Neural cell (in vitro differentiated cells): ENCODE measurements at regions not wholly inside any gene's neighbourhood (a gene's known extent, or its start where the extent isn't known, plus 50 kb on each side); places are given as distances from the start of the nearest gene placed in this dataset.

ENCODE experiments used
- H2AFZ ChIP-seq: fragments of 200-600, 300-800 bp; sonication (generic), shearing (Covaris generic); 2 replicates; pipeline ENCODE4 v1.6.0; 2014; ENCODE audit warnings: low read depth, mild to moderate bottlenecking, antibody characterized with exemption, low read length, moderate library complexity
- H3F3A ChIP-seq: fragments of 200-600 bp; shearing (Covaris generic); 2 replicates; pipeline ENCODE4 v1.6.1; 2016; ENCODE audit warnings: mild to moderate bottlenecking, moderate library complexity, mixed read lengths, antibody characterized with exemption, low read length; ENCODE audit not compliant: insufficient read depth, poor library complexity, severe bottlenecking
- H3K27ac ChIP-seq: fragments of 200-600, 300-800 bp; sonication (generic), shearing (Covaris generic); 2 replicates; pipeline ENCODE4 v1.5.1; 2014; ENCODE audit warnings: mild to moderate bottlenecking, low read length, moderate library complexity
- H3K27me3 ChIP-seq: fragments of 300-800, 200-600 bp; sonication (generic), shearing (Covaris generic); 2 replicates; pipeline ENCODE4 v1.6.0; 2014; ENCODE audit warnings: mild to moderate bottlenecking, low read depth, low read length, moderate library complexity; ENCODE audit not compliant: insufficient read depth
- H3K36me3 ChIP-seq: fragments of 300-800, 200-600 bp; sonication (generic), shearing (Covaris generic); 2 replicates; pipeline ENCODE4 v1.5.1; 2014; ENCODE audit warnings: mild to moderate bottlenecking, antibody characterized with exemption, low read length, moderate library complexity; ENCODE audit not compliant: insufficient read depth
- H3K4me2 ChIP-seq: fragments of 300-800, 200-600 bp; sonication (generic), shearing (Covaris generic); 2 replicates; pipeline ENCODE4 v1.6.0; 2014; ENCODE audit warnings: mild to moderate bottlenecking, low read length
- H3K4me3 ChIP-seq: fragments of 300-800, 200-600 bp; sonication (generic), shearing (Covaris generic); 2 replicates; pipeline ENCODE4 v1.5.1; 2014; ENCODE audit warnings: mild to moderate bottlenecking, low read length, moderate library complexity
- H3K79me2 ChIP-seq: fragments of 200-600 bp; shearing (Covaris generic); replicated peaks from 2 replicates; pipeline ENCODE4 v1.6.0; 2014; ENCODE audit warnings: mild to moderate bottlenecking, low read length, moderate library complexity; ENCODE audit not compliant: insufficient read depth
- H3K9ac ChIP-seq: fragments of 300-800, 200-600 bp; sonication (generic), shearing (Covaris generic); 2 replicates; pipeline ENCODE4 v1.6.1; 2016; ENCODE audit warnings: mild to moderate bottlenecking, low read length, mixed read lengths
- H3K9me2 ChIP-seq: fragments of 200-600 bp; shearing (Covaris generic); 2 replicates; pipeline ENCODE4 v1.6.1; 2016; ENCODE audit warnings: mild to moderate bottlenecking, low read length, mixed read lengths; ENCODE audit not compliant: insufficient read depth
- H3K9me3 ChIP-seq: fragments of 200-600, 300-800 bp; sonication (generic), shearing (Covaris generic); 2 replicates; pipeline ENCODE4 v1.6.1; 2016; ENCODE audit warnings: mild to moderate bottlenecking, mixed run types, low read length, moderate library complexity, mixed read lengths
- H4K20me1 ChIP-seq: fragments of 200-600 bp; shearing (Covaris generic); 2 replicates; pipeline ENCODE4 v1.6.1; 2016; ENCODE audit warnings: mild to moderate bottlenecking, mixed run types; ENCODE audit not compliant: insufficient read depth
- EP300 ChIP-seq: fragments of 450-650 bp; conservative IDR thresholded peaks from 2 replicates; pipeline ENCODE4 v1.6.1; 2014; ENCODE audit warnings: antibody characterized with exemption, mild to moderate bottlenecking, moderate library complexity; ENCODE audit not compliant: poor library complexity, severe bottlenecking
- EZH2 ChIP-seq: fragments of 200-600, 300-800 bp; shearing (Covaris generic), sonication (generic); IDR thresholded peaks from 2 replicates; pipeline ENCODE4 v1.6.1; 2014; ENCODE audit warnings: antibody characterized with exemption, low read length, borderline replicate concordance, mild to moderate bottlenecking; ENCODE audit not compliant: insufficient read depth, poor library complexity, severe bottlenecking
- MXI1 ChIP-seq: fragments of 450-650 bp; conservative IDR thresholded peaks from 2 replicates; pipeline ENCODE4 v1.6.1; 2014; ENCODE audit warnings: antibody characterized with exemption, mild to moderate bottlenecking; ENCODE audit not compliant: poor library complexity, severe bottlenecking
- POLR2AphosphoS5 ChIP-seq: IDR thresholded peaks from 2 replicates; pipeline ENCODE4 v1.6.1; 2012
- RAD21 ChIP-seq: fragments of 450-650 bp; conservative IDR thresholded peaks from 2 replicates; pipeline ENCODE4 v1.6.1; 2014; ENCODE audit warnings: antibody characterized with exemption, mild to moderate bottlenecking, moderate library complexity
- SMC3 ChIP-seq: fragments of 450-650 bp; conservative IDR thresholded peaks from 2 replicates; pipeline ENCODE4 v1.6.1; 2014; ENCODE audit warnings: antibody characterized with exemption, mild to moderate bottlenecking, moderate library complexity; ENCODE audit not compliant: poor library complexity
- TAF1 ChIP-seq: IDR thresholded peaks from 2 replicates; pipeline ENCODE4 v1.6.1; 2012; ENCODE audit warnings: low read depth
- TF ChIP-seq, protein P1 (sequence below): IDR thresholded peaks from 2 replicates; pipeline ENCODE4 v1.6.1; 2012; ENCODE audit warnings: borderline replicate concordance
- TF ChIP-seq, protein P2 (sequence below): fragments of 450-650 bp; IDR thresholded peaks from 2 replicates; pipeline ENCODE4 v1.5.1; 2014; ENCODE audit warnings: antibody characterized with exemption, mild to moderate bottlenecking, moderate library complexity; ENCODE audit not compliant: poor library complexity, severe bottlenecking

DNA sequence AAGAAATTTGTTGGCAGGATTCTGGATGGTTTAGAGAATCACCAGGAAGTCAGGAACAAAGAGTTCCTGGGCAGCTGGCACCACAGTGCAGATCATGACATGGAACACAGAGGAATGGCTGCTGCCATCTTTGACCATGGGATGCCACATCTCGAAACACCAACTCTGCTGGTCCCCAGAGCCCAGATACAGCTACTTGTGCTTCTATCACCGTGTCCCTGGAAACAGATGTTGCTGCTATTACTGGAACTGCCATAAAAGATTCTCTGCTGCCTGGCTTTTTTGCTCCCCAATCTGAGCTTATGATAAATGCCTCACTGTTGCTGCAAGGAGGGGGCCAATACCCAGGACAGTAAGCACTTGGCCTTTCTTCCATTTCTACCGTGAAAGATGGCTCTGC is 185.2 kb downstream of the CSNK2A3 start:
- no peaks in the 10 kb centered on the region for H3K9me3 ChIP-seq
- H3K9ac ChIP-seq: no peak overlapping the region
- no peaks in the 10 kb centered on the region for H3K79me2 ChIP-seq
- no peaks in the 10 kb centered on the region for H3K27me3 ChIP-seq
- no peak overlapping the region for H3K4me3 ChIP-seq
- no peaks in the 10 kb centered on the region for H3K36me3 ChIP-seq
- H2AFZ ChIP-seq: no peak overlapping the region
- no peaks in the 10 kb centered on the region for H4K20me1 ChIP-seq
- no peak overlapping the region for H3K4me2 ChIP-seq
- H3K27ac ChIP-seq: no peak overlapping the region
- no peaks in the 10 kb centered on the region for H3K9me2 ChIP-seq
- H3F3A ChIP-seq: no peaks in the 10 kb centered on the region
- TF ChIP-seq POLR2AphosphoS5 (no peak), SMC3 (no peak), EZH2 (no peak), TAF1 (no peak), EP300 (no peak)
- TF ChIP-seq, protein P1, sequence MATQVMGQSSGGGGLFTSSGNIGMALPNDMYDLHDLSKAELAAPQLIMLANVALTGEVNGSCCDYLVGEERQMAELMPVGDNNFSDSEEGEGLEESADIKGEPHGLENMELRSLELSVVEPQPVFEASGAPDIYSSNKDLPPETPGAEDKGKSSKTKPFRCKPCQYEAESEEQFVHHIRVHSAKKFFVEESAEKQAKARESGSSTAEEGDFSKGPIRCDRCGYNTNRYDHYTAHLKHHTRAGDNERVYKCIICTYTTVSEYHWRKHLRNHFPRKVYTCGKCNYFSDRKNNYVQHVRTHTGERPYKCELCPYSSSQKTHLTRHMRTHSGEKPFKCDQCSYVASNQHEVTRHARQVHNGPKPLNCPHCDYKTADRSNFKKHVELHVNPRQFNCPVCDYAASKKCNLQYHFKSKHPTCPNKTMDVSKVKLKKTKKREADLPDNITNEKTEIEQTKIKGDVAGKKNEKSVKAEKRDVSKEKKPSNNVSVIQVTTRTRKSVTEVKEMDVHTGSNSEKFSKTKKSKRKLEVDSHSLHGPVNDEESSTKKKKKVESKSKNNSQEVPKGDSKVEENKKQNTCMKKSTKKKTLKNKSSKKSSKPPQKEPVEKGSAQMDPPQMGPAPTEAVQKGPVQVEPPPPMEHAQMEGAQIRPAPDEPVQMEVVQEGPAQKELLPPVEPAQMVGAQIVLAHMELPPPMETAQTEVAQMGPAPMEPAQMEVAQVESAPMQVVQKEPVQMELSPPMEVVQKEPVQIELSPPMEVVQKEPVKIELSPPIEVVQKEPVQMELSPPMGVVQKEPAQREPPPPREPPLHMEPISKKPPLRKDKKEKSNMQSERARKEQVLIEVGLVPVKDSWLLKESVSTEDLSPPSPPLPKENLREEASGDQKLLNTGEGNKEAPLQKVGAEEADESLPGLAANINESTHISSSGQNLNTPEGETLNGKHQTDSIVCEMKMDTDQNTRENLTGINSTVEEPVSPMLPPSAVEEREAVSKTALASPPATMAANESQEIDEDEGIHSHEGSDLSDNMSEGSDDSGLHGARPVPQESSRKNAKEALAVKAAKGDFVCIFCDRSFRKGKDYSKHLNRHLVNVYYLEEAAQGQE: no peak

DNA sequence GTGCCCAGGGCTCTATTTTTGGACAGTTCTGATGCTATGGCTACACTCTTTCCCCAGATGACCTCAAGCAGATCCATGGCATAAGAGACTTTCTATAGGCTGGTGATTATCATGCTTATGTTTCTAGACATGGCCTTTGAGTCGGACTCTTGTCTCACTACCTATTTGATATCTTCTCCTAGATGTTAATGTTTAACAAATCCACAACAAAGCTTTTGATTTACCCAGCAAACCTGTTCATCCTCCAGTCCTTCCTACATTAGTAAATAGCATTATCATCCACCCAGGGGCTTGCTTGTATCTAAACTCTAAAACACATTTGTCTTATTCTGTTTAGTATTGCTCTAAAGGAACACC is 188.7 kb downstream of the CSNK2A3 start:
- Histone ChIP-seq H2AFZ (no peak overlapping the region), H3K36me3 (no peaks in the 10 kb centered on the region), H3K9ac (no peak overlapping the region), H3K4me3 (no peak overlapping the region), H3K79me2 (no peaks in the 10 kb centered on the region), H3K27ac (no peak overlapping the region), H4K20me1 (no peaks in the 10 kb centered on the region), H3K27me3 (no peaks in the 10 kb centered on the region), H3K9me3 (no peaks in the 10 kb centered on the region), H3K9me2 (no peaks in the 10 kb centered on the region), H3K4me2 (no peak overlapping the region), H3F3A (no peaks in the 10 kb centered on the region)
- TF ChIP-seq RAD21 (no peak), EZH2 (no peak), SMC3 (no peak), MXI1 (no peak)
- TF ChIP-seq, protein P2, sequence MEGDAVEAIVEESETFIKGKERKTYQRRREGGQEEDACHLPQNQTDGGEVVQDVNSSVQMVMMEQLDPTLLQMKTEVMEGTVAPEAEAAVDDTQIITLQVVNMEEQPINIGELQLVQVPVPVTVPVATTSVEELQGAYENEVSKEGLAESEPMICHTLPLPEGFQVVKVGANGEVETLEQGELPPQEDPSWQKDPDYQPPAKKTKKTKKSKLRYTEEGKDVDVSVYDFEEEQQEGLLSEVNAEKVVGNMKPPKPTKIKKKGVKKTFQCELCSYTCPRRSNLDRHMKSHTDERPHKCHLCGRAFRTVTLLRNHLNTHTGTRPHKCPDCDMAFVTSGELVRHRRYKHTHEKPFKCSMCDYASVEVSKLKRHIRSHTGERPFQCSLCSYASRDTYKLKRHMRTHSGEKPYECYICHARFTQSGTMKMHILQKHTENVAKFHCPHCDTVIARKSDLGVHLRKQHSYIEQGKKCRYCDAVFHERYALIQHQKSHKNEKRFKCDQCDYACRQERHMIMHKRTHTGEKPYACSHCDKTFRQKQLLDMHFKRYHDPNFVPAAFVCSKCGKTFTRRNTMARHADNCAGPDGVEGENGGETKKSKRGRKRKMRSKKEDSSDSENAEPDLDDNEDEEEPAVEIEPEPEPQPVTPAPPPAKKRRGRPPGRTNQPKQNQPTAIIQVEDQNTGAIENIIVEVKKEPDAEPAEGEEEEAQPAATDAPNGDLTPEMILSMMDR: no peak
